Adrenal gland (tissue), 9 donors: ENCODE measurements at regions not wholly inside any gene's neighbourhood (a gene's known extent, or its start where the extent isn't known, plus 50 kb on each side); places are given as distances from the start of the nearest gene placed in this dataset.

ENCODE experiments used
- DNase-seq, 7 donors: peaks; one replicate each; pipeline ENCODE4 v3.0.0-alpha.2; 2019 to 2020
- H3K27ac ChIP-seq, 5 donors: fragments of 200-600 bp; sonication (generic) in 4 of 5; 1 replicate in 3 of 5; 2 replicates in 2 of 5; pipeline versions ENCODE4 v1.5.1 to v1.8.0; 2016 to 2020; ENCODE audit warnings: mild to moderate bottlenecking in 1 of 5
- H3K27me3 ChIP-seq: fragments of 200-600 bp; 2 replicates; pipeline ENCODE4 v1.8.0; 2021
- H3K36me3 ChIP-seq, 2 donors: fragments of 200-600 bp; replicated peaks in 1 of 2; 1 replicate in 1 of 2; 2 replicates in 1 of 2; pipeline versions ENCODE4 v1.5.1 to v1.8.0; 2018 to 2022
- H3K4me1 ChIP-seq, 2 donors: fragments of 200-600 bp; replicated peaks in 1 of 2; 1 replicate in 1 of 2; 2 replicates in 1 of 2; pipeline versions ENCODE4 v1.5.1 to v1.8.0; 2018 to 2021
- H3K4me3 ChIP-seq, 4 donors: fragments of 200-600 bp; sonication (generic) in 3 of 4; one replicate each; pipeline ENCODE4 v1.5.1; 2016 to 2018
- H3K9me3 ChIP-seq, 3 donors: fragments of 200-600 bp; sonication (generic) in 1 of 3; replicated peaks in 1 of 3; 1 replicate in 2 of 3; 2 replicates in 1 of 3; pipeline versions ENCODE4 v1.5.1 to v1.8.0; 2016 to 2021
- CTCF ChIP-seq, 6 experiments: fragments of 450-650 bp in 4 of 6; fragments of 200-600 bp in 2 of 6; sonication (generic) in 1 of 6; IDR thresholded peaks; 1 replicate in 5 of 6; 2 replicates in 1 of 6; pipeline versions ENCODE4 v1.5.1 to v1.8.0; 2016 to 2021; ENCODE audit warnings: antibody characterized with exemption in 6 of 6, mild to moderate bottlenecking in 2 of 6, moderate library complexity in 1 of 6
- POLR2A ChIP-seq, 2 donors: fragments of 450-650 bp; IDR thresholded peaks; one replicate each; pipeline ENCODE4 v1.6.1; 2017; ENCODE audit warnings: antibody characterized with exemption in 2 of 2, mild to moderate bottlenecking in 2 of 2, moderate library complexity in 1 of 2
- WGBS, 4 donors: extraction: QIAGEN DNeasy Blood & Tissue Kit in 2 of 4; methylation state at CpG; one replicate each; pipeline versions ENCODE4 v1.1.5 to v1.1.7; 2013 to 2017; 5-methylcytosine and 5-hydroxymethylcytosine counted together
- intact Hi-C, 2 donors: fragments of 100-400 bp; cut with DNase I; formaldehyde crosslinking; loops; one replicate each; pipeline versions ENCODE4 v1.14.1 to v1.15.0; 2022 to 2023
- donor health status: healthy with polysubstance abuse.
- donor health status: Bipolar disorder and iron deficiency.
- donor health status: DM: yes; HTN: yes; CAD: no.
- donor health status: DM: no; HTN: no; CAD: no.
- donor health status: DM: no; HTN: no; CAD: no.

GRCh38 chr1:57797084-57797483, 373.2 kb upstream of the DAB1 start:
- 31 to 73% (median 62%) methylated on average over 3 of the region's 3 CpGs for WGBS, 4 donors

GRCh38 chr1:57796616-57797015, 372.8 kb upstream of the DAB1 start:
- no peaks in the 10 kb centered on the region for H3K9me3 ChIP-seq
- 64 to 92% (median 80%) methylated on average over 2 of the region's 2 CpGs for WGBS, 4 donors
- no peak overlapping the region for H3K4me3 ChIP-seq
- intact Hi-C loops = no loop called here
- H3K27ac ChIP-seq = no peak overlapping the region
- no peaks in the 10 kb centered on the region for H3K27me3 ChIP-seq
- no peak for DNase-seq
- no peaks in the 10 kb centered on the region for H3K36me3 ChIP-seq
- no peaks in the 10 kb centered on the region for H3K4me1 ChIP-seq
- TF ChIP-seq POLR2A (IDR thresholded peaks at IDR 0.05) = no peak
- TF ChIP-seq CTCF (IDR thresholded peaks at IDR 0.05) = no peak

More at GRCh38 chr1:57797084-57797483, 373.2 kb upstream of the DAB1 start:
- no peak for TF ChIP-seq POLR2A (IDR thresholded peaks at IDR 0.05)
- no peak for TF ChIP-seq CTCF (IDR thresholded peaks at IDR 0.05)
- H3K27me3 ChIP-seq = no peaks in the 10 kb centered on the region
- no peak overlapping the region for H3K4me3 ChIP-seq
- no peak for DNase-seq
- intact Hi-C loops = no loop called here
- no peaks in the 10 kb centered on the region for H3K36me3 ChIP-seq
- no peak overlapping the region for H3K27ac ChIP-seq
- H3K9me3 ChIP-seq = no peaks in the 10 kb centered on the region
- no peaks in the 10 kb centered on the region for H3K4me1 ChIP-seq

GRCh38 chr1:57795886-57796285, 372.0 kb upstream of the DAB1 start:
- WGBS, 4 donors = 74 to 85% (median 82%) methylated on average over 5 of the region's 5 CpGs
- Histone ChIP-seq H3K4me1 (no peaks in the 10 kb centered on the region), H3K27ac (no peak overlapping the region), H3K36me3 (no peaks in the 10 kb centered on the region), H3K4me3 (no peak overlapping the region), H3K9me3 (no peaks in the 10 kb centered on the region), H3K27me3 (no peaks in the 10 kb centered on the region)
- intact Hi-C loops = no loop called here
- TF ChIP-seq CTCF (IDR thresholded peaks at IDR 0.05) (no peak), POLR2A (IDR thresholded peaks at IDR 0.05) (no peak)
- DNase-seq = no peak

- Histone ChIP-seq H3K4me3 (no peak overlapping the region), H3K36me3 (no peaks in the 10 kb centered on the region), H3K27ac (no peak overlapping the region), H3K4me1 (no peaks in the 10 kb centered on the region), H3K9me3 (no peaks in the 10 kb centered on the region), H3K27me3 (no peaks in the 10 kb centered on the region)
- TF ChIP-seq CTCF (IDR thresholded peaks at IDR 0.05) (no peak), POLR2A (IDR thresholded peaks at IDR 0.05) (no peak)
- DNase-seq = no peak
- WGBS, 4 donors = 55 to 73% (median 67%) methylated on average over 2 of the region's 2 CpGs
- intact Hi-C loops = no loop called here
Measured at GRCh38 chr1:57794078-57794477, 370.2 kb upstream of the DAB1 start.
